SW 1271 (cell line): ENCODE measurements at regions not wholly inside any gene's neighbourhood (a gene's known extent, or its start where the extent isn't known, plus 50 kb on each side); places are given as distances from the start of the nearest gene placed in this dataset.

Source experiments
- DNase-seq, 2 experiments: peaks; one replicate each; lab custom pipeline; 2025; lab: John Stamatoyannopoulos, UW

- DNase-seq = no peak
Measured at GRCh38 chr2:19543663-19544383, 185.4 kb upstream of the OSR1 start.

DNA sequence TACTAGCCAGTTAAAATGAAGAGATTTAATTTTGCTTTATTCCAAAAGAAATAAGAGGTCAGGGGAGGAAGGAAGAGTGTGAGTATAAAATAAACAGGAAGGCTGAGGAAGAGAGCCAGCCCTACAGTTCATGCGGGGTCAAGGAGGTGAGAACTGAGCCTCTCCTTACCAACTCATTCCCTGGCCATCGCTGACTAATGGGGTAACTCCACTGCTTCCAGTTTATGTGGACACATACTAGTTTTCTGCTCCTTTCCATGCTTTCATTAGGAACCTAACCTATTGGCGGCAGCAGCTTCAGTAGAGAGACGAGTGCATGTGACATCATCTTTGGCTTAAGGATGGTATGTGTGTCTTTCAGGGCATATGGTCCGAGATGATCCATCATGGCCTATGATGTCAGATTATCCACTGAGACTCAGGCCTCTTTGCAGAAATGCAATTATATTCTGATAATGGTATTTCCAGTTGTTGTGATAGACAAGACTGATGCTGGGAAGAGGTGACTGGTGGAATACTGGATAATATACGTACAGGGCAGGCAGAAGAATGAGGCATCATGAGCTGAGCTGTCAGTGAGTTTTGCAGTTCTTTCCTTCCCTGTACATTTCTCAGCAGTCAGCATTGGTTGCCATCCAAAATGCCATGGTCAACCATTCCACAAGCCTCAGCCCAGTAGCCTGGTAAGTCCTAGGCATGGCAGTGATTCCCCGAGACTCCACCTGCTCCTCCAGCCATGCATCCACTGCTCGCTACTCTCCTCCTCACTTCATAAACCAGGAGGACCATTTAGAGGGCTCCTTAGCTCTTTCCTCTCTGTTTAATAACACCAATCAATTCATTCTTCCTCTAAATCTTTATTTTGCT is 184.6 kb upstream of the OSR1 start:
- no peak for DNase-seq

DNA sequence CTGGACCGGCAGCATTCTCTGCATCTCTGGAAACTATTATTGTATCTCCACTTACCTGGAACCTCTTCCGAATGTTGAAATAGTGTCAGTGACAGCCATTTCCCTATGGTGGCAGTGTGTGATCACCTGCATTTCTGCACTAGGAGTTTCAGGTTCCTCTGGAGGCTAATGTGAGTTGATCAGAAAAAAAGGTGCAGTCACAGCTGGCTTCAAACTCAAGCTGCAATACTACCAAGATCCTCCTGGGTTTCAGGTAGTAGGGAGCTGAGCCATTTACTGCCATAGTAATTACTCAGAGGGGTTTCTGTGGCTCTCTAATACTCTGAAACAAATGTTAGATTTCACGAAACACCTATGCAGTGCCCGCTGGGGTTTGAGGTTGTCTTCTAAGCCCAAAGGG is 183.5 kb upstream of the OSR1 start:
- peak in 1 of 2 experiments; percentile 17 for DNase-seq

DNA sequence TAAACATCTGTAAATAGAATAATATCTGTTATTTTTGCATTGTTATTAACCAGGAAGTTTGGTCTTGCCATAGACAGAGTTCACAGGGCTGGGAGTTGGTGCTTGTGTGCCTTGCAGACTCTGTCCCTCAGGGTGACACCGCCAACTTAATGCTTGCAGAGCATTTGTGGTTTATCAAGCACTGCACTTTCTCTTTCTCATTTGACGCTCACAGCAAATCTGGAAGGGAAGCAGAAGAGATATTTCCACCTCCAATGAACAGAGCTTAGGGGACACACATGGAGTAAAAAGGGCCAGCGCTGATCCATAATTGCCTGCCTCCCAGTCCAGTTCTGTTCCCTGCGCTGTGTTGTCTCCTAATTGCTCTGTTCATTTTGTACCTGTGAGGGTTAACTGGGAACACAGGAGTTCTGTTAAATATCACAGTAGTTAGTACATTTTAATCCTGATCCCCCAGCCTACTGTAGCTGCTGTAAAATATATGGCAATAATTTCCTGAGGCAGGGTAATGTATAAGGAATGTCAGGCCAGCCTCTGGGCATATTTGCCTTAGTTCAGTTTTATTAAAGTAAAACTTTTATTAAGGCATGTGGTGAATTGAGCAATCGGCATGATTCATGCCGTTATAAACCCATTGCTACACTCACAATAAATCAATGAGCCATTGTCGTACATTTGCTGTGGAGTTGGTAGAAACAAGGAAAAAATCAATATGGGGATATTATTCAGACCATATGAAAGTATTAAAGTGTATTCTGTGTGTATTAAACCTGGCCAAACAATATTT is 182.5 kb upstream of the OSR1 start:
- peak; percentile 19 to 59 for DNase-seq

DNA sequence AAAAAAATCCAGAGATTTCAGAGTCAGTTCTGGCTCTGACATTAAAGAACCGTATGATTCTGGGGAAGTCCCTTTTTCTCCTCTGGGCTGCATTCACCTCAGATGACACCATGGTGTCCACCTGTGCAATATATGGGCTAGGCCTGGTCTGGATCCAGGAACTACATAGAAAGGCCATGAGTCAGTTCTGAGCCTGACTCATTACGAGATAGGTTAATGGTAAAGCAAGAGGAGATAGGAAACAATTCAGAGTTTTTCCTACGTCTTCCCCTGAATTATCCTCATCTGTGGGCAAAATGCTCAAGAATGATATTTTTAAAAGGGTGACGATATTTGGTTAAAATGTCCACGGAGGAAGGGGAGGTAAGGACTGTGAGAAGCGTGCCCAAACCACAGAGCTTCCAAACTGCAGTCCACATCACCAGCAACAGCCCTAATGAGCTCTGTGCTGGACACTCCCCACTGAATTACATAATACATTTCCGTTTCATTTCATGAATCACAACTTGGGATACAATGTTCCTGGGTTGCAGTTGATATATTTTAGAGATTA is 180.1 kb upstream of the OSR1 start:
- peak; percentile 91 to 98 for DNase-seq

DNA sequence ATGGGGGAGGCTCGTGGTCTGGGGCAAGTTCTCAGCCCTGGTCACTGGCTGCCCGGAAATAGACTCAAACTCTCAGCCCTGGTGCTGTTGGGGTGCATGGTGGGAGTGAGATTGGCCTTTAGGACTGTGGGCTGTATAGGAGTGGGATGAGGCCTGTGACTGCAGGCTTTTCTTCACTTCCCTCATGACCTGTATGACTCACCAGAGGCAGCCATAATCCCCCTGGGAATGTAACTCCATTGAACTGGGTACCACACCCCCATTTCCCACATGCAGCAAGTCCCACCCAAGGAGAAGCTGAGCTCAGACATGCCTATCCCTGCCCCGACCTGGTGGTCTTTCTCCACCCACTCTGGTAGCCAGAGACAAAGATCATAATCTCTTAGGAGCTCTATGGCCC is 177.7 kb upstream of the OSR1 start:
- no peak for DNase-seq

- DNase-seq = no peak
Measured at GRCh38 chr2:19532547-19533196, 174.2 kb upstream of the OSR1 start.

DNA sequence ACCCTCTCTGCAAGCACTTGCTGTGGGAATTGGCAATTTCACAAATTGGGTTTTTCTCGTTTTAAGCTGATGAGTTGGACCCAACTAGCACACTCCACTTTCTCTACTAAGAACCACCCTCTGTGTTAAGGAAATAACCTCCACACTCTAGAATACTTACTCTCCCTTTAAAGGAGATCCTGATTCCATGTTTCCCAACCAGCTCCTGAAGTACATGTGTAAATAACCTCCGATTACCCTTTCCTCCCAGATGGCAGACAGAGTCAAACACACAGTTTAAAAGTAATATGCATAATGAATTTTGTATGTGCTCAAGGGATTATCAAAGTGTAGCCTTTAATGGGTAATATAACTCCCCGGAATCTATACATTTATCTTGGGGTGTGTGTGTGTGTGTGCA is 171.3 kb upstream of the OSR1 start:
- no peak for DNase-seq

DNA sequence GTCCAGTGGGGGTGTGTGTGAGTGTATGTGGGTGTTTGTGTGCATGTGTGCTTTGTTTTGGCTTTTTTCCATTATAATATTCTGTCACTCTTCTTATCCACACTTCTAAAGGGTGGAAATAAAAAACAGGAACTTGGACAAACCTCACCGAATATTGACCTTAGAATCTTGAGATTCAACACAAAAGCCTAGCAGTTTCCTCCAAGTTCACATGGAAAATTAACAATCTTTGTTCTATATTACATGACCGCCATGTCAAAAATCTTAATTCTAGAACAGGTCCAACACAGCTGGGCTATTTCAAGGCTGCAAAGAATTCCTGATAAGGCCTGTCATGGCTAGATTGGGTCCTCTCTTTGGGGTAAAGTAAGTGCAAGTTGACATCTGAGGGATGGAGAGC is 169.3 kb upstream of the OSR1 start:
- no peak for DNase-seq

DNA sequence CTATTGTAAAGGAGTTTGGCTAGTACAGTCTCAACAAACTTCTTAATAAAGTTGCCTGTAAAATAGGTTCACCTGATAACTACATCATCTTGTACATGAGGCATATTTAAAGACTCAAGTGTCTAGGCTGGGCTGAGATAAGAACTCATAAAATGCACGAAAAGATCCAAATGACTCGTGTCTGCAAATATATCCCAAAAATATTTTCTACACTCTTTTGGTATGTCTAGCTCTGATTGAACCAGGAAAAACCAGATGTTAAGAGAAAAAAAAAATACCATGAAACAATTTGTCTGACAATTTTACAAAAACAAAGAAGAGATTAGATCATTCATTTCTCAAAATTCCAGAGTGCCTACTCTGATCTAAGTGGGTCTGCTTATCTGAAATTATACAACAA is 166.9 kb upstream of the OSR1 start:
- no peak for DNase-seq

GRCh38 chr2:19519045-19519444 is 160.6 kb upstream of the OSR1 start:
- DNase-seq = no peak

DNA sequence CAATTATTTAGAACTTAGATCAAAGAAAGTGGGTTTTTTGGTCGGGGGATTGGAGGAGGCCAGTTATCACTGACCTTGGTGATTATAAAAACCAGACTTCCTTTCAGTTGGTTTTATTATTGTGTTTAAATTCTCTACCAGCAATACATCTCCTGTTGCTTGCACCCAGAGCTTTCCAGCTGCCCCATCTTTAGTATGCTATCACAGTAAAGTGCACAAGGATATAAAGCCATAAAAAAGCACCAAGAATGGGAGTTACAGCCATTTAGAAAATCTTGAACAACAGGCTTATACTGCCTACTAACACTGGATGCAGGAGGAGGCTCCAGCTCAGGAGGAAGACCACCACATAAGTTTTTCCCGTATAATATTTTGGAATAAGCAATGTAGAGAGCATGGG is 148.7 kb upstream of the OSR1 start:
- no peak for DNase-seq

DNA sequence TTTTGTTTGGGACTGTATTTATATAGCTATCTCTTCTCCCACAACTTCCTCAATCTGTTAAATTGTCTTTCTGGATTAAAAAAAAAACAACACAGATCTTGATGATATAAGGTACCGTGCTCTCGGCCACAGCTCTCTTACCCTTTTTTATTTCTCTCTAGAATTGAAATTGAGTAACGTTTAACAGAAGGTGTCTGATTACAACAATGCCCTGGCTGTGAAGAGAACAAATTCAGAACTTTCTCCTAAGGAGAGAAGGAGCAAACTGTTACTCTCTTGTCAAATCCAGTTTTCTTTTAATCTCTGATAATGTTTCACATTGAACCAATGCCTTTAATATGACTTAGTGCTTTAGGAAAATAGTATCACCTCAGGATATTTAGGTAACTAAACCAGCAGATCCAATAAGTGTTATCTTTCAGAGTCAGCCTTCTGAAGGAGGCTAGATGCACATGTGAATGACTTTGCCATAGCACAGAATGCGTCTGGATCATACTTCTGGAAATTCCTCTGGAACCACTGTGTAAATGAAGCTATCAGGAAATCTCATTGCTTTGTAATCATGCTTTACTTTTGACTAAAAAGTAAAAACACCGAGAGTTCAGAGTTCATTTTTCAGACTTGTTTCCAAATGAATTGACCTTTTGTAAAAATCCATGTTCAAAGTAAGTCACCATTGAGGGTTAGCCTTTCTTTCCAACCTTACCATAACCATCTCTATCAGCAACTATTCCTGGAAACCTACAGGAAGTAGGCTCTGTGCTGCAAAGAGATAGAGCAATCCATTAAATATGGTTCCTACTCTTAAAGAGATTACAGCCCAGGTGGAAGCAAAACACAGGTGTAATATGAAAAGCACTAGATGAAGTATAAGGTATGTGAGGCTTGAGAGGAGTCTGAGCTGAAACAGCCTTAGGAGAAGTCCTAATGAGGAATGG is 147.0 kb upstream of the OSR1 start:
- no peak for DNase-seq

DNA sequence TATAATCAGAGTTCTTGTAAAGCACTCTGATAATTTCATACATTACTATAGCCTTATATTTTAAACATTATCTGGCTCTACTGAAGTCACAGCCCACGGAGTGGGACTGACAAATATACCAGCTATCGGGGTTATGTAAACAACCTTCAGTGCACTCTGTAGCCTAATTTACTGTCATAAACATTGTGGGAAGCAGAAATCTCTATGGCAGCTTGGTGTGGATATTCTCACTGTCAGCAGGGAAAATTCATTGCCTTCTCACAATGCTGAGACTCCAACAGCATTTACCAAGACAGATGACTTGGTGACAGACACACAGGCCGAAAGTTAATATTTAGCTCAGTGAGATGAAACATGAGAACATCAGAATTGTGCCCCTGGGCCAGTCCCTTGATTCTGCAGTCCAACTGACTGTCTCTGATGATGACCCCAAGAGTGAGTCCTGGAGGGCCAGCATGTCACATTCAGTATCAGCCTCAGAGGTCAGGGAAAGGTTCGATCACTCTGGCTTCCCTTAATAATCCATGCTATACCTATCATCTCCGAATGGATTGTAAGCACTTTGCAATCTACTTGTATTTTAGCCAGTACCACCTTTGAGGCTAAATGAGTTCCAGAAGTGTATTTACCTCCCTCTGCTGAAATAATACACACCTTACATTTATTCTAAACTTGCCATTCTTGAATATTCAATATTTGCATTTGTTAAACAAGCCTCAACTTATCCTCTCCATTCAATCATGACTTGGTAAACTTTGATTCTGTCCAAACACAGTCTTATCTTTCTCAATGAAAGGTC is 146.2 kb upstream of the OSR1 start:
- DNase-seq = no peak

DNA sequence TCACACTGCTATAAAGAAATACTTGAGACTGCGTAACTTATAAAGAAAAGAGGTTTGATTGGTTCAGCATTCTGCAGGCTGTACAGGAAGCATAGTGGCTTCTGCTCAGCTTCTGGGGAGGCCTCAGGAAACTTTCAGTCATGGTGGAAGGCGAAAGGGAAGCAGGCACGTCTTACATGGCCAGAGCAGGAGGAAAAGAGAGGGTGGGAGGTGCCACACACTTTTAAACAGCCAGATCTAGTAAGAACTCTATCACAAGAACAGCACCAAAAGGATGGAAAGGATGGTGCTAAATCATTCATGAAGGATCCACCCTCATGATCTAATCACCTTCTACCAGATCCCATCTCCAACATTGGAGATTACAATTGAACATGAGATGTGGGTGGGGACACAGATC is 145.5 kb upstream of the OSR1 start:
- no peak for DNase-seq

- DNase-seq = no peak
Measured at GRCh38 chr2:19503406-19503805, 145.0 kb upstream of the OSR1 start.

DNA sequence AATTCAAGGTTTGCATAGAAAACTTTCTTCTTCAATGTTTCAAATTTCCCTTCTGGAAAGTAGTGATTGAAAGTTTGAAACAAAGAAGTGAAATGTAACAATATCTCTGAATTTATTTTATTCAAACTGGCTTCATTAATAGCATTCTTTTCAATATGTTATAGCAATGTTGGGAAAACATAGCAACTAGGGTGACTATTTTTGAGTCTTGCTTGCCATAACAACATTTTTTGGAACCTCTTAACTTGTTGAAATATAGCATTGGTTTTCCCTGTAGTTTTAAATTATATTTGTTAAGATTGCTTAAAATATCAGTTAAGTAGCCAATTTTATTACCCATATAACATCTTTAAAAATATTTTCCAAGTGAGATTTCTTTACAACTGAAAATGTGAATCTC is 141.7 kb upstream of the OSR1 start:
- DNase-seq = no peak

GRCh38 chr2:19496646-19497045 is 138.2 kb upstream of the OSR1 start:
- DNase-seq = no peak

GRCh38 chr2:19494241-19494640 is 135.8 kb upstream of the OSR1 start:
- no peak for DNase-seq

DNA sequence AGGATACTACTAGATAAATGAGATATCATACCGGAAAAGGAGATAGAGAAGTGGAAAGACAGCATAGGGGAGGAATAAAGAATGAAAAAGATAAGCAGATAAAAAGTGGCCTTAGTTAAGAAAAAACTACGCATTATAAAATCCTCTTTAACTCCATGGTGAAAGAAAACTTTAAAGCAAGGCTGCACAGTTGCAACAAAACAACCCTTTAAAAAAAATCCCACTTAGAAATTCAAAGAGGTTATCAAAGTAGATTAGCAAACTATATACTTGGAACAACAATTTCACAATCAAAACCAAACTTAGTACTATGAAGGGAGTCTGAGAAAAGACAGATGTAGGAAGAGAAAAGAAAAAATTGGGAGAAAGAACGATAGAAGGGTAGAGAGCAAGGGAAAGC is 133.4 kb upstream of the OSR1 start:
- no peak for DNase-seq
